NCI-H2029 (cell line): ENCODE measurements at regions not wholly inside any gene's neighbourhood (a gene's known extent, or its start where the extent isn't known, plus 50 kb on each side); places are given as distances from the start of the nearest gene placed in this dataset.
"Not testable (repeated sequence)": the region's sequence is repeated elsewhere in the genome, so short reads cannot be mapped to it uniquely, and the experiment has no call there.

Source experiments
- DNase-seq: peaks from one replicate; lab custom pipeline; 2025; lab: John Stamatoyannopoulos, UW

DNA sequence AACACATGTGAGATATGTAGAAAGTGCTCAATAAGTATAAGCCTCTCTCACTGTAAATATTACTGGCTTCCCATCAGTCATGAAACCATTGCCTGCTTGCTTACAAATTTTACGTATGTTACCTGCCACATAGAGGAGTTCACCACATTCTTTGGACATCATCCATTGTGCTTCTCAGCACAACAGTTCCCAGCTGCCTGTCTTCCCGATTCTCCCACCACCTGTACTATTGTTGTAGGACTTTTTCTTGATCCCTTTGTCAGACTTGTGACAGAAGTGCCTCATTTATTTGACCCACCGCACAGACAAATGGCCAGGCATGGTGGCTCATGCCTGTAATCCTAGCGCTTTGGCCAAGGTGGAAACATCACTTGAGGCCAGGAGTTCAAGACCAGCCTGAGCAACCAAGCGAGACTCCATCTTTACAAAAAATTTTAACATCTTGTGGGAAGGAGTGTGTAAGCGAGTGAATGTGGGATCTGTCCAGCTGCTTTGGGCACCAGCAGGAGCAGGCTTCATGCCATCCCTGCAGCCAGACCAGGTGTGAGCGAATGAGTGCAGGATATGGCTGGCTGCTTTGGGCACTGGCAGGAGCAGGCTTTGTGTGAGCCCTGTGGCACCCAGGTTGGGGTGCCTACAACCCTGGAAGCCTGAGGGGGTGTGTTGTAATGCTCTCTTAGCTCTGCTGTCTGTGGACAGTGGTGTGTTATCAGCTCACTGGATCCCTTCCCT is 139.9 kb upstream of the ELL2 start:
- DNase-seq: no peak

DNA sequence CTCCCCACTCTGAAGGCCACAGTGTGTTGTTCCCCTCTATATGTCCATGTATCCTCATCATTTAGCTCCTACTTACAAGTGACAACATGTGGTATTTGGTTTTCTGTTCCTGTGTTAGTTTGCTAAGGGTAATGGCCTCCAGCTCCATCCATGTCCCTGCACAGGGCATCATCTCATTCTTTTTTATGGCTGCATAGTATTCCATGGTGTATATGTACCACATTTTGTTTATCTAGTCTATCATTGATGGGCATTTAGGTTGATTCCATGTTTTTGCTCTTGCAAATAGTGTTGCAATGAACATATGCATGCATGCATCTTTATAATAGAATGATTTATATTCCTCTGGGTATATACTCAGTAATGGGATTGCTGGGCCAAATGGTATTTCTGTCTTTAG is 135.8 kb upstream of the ELL2 start:
- not testable (repeated sequence) for DNase-seq

DNA sequence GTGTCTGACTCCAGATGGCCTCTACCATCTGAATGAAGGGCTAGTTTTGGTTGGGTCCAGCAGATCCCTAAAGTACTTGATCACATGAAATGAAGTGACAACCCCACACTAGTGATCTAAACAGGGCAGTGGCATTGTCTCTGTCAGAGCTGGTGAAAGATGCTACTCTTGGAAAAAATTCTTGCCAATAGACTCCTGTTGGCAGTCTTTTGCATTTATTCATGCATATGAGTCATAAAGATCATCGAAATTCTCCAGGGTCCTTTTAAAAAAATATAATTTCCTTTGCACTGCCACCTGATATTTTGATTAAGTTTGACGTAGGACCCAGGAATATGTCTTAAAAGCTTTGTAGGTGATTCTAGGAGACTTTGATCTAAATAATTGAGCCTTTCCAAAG is 135.1 kb upstream of the ELL2 start:
- DNase-seq: no peak

DNA sequence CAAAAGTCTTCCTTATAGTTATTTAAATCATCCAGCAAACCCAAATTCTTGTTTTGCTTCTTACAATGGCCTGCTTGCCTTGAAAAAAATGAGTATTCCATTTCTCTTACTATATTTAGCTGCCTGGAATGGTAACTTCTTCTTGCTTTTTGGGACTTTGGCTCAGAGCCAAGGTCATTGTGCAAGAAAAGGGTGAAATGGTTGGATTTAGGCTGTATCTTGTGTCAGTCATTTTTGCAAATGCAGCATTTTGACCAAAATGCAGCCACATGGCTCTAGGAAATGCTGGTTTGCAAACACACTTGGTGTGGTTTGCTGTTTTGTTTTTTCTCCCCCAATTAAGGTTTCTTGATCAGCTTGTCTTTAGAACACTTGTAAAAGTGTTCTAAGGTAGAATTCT is 133.3 kb upstream of the ELL2 start:
- DNase-seq: no peak

DNA sequence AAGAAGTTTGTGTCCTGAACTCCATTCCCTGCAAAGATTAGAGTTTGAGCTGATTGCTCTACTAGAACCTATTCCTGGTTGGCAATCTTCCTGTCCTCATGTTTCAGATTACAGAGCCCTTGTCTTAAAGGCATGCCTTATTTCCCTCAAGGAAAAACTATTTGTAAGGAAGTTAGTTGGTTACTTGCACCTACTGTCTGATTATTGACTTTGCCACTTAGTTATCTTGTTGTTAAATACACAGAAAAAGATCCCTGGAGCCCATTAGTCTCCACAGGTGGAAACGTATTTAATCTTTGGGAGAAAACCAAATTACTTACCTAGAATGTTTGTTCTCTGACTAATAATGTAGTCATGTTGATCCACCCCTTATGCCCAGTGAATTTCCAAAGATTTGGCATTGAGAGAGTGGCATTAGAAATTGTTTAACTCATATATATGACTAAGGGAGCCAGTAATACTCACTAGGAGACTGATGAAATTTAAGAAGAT is 132.3 kb upstream of the ELL2 start:
- no peak for DNase-seq

DNA sequence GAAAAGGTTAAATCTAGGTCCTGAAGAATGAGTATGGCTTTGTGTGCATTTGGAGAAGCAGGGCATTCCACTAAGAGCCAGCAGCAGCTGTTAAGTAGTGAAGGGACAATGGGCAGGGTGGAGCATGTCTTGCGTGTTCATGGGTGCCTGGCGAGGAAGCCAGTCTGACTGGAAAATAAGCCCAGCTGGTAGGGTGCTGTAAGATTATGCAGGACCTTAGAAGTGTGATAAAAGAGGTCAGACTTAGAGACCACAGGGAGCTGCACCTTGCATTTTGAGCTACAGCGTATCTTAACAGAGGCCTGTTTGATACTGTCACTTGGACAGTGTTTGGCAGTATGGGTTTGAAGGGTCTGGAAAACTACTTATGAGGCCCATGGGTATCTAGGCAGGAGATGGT is 131.7 kb upstream of the ELL2 start:
- DNase-seq: no peak

DNA sequence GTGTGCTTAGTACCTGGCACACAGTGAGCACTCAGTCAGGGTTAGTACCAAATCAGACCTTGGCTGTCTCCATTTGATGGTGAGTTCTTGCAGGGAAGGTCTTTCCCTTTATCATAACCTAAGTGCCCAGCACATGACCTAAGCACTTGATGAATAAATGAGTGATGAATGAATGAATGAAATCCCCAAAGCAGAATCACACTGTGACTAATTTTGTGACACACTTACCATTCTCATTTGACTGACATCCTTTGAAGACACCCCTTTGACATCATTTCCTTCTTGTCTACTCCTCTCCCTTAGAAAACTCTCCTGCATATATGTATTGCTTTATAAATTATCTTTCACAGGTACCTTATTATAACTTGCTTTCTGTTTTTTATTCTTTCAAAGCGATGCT is 130.2 kb upstream of the ELL2 start:
- no peak for DNase-seq

DNA sequence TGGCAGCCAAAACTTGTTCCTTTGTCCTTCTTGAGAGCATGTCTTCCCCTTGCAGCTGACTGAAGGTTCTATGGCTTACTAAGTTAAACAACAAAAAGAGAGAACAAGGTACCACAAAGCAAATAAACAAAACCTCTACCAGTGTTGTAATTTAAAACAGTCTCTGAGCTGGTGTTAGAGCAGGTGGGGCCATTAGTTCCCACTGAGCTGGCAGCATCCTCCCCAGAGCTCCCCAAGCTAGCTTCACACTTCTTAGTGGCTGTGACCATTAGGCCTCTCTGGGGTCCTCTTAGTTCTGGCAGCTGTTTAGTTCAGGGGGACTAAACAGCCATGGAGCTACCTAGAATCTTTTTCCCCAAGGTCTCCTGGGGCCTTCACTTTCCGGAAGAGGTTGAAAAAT is 128.6 kb upstream of the ELL2 start:
- DNase-seq: no peak

DNA sequence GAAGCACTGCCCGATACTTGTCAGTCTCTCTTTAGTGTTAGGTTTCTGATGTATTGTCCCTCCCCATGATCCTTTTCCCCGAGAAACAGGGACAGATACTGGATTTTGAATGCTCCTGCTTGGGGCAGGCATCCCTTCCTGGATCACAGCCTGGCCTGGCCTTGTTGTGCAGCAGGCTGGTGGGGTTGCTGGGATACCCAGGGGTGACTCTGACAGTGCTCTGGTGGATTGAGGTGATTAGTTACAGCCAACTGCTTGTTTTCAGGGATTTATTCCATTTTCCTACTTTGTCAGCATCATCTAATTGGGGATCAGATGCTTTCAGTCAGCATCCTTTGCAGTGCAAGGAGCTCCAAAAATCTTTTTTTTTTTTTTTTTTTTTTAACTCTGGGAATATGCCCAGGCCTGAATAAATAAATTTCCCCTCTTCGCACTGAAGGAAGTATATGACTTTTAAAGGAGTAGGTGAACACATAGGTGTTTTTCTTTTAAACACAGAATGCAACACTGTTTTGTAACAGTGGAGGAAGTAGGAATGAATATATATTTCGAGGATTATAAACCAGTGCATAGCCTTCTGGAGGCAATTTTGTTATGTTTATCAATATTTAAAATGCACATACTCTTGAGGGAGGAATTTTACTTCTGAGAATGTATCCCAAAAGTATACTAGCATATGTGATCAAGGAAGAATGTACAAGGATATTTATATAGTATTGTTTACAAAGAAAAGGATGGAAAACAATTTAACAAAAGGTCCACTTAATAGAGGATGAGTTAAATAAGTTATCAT is 127.3 kb upstream of the ELL2 start:
- no peak for DNase-seq

DNA sequence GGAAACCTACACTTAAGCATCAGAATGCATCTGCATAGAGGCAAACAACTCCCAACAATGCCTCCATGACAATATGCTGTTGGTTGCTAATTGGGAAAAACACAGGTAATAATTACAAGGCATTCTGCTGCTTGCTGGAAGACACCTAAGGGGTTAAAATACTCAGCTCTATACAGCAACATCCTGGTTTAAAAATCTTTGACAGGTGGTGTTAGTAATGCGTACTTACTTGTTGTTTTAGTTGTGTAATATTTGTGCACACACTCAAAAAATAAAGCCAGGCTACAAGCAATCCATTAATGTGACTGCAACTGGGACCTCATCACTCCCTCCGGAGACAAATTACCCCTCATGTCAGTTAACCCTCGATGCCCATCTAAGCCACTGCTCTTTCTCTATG is 126.3 kb upstream of the ELL2 start:
- DNase-seq: peak; percentile 8

DNA sequence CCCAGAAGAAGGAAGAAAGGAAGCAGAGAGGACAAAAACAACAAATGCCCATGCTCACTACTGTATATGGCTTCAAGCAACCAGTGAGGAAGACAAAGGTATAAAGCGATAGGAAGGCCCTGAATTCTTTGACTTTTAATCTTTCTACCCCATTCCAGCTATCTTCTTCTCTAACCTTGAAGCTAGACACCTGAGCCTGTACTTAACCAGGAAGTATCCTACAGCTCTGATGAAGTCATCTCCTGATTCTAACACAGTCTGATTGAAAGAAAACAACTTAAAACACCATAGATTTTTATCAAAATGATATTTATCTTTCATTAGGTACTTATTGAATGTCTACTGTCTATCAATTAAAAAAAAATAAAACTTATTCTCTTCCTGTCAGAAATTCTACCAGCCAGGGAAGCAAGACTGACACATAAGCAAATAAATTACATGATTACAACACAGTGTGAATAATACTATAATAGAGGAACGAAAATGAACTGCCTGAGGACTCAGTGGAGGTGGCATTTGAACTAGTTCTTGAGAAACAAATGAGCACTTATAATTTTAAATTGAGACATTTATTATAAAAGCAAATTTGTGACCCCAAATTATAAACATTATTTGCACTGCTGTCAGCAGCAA is 123.3 kb upstream of the ELL2 start:
- peak; percentile 3 for DNase-seq

DNA sequence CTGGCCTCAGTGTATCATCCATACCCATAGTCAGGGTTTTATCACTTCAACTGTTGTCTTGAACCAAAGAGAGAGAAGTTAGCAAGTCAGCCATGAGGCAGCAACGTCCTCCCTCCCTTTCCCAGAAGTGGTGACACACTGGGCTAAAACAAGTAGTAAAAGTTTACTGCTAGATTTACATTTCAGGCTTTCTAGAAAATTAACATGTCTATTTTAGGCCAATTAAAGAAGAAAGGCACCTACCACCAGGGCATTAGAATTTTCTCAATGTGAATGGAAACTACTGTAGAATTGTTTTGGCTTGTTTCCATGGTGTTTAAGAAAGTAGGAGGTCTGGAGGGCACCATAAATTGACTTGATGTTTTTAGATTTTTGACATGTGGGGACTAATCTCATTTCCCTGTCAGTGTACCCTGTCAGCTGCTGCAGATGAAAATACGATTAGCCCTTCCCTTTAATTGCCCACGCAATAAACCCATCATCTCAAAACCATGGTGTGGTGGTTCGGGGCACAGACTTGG is 121.8 kb upstream of the ELL2 start:
- no peak for DNase-seq

DNA sequence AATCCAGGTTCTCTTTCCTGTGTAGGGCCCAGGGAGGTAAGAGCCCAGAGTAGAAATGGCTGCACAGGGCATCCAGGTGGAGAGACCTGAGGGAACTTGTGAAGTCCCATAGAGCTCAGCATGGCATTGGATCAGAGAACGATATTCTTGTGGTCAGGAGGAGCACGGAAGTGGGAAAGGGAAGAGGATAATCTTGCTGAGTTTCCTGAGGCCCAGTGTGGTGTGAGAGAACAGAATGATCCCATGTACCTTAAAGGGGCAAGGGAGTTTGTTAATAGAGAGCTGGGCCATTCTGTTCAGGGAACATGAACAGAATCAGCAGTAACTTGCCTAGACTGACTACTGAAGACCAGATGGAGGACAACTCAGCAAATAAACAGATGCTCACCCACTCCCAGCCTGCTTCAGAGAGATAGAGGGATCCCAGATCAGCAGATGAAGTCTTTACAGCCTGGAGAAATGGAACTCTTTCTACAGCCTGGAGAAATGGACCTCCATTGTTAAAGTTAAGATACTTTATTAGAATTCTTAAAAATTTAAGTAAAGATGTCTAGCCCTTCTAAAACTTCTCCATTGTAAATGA is 119.7 kb upstream of the ELL2 start:
- no peak for DNase-seq

DNA sequence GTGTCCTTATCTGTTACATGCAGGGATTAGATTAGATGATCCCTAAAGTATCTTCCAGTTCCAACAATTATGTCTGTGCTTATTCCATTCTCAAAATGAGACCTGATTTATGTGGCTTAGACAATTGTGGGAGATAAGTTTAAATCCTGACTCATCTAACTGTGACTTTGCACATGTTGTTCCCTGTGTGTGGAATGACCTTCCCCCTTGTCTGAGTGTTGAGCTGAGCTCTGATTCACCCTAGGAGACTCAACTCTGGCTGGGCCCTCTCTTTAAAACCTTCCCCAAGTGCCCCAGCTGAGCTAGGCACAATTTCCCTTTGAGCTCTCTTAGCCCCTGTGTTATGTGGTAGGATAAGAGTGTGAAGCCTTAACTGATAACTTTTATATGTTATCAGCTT is 118.9 kb upstream of the ELL2 start:
- no peak for DNase-seq

DNA sequence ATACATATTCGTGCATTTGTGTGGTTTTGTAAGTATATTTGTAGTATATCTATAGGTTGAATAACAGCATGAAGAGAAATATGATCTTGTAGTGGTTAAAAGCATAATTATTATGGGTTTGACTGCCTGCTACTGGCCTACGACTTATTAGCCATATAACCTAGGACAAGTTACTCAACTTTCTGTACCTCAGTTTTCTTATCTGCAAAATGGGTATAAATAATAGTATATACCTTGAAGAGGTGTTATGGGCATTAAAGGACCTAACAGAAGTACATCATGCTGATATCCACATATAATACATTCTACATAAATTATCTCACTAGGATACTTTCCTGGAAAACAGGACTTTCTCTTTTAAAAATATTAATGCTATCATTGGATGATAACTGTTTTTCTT is 118.3 kb upstream of the ELL2 start:
- DNase-seq: no peak

DNA sequence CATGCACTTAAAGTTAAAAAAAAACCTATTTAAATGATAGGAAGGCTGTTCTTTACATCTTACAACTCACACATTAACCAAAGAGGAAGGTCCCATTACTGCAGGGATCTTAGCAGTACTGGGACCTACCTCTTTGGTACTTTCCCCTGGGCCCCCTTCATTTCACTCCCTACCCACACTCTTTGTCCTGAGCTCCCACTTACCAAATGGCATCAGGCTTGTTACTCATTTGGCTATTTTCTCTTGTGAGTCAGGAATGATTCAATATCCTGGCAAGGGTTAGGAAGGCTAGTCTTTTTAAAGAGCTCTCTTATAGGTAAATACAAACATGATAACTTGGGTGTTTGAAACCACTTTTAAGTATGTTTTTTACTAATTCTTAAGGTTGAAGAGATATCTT is 117.4 kb upstream of the ELL2 start:
- DNase-seq: no peak

DNA sequence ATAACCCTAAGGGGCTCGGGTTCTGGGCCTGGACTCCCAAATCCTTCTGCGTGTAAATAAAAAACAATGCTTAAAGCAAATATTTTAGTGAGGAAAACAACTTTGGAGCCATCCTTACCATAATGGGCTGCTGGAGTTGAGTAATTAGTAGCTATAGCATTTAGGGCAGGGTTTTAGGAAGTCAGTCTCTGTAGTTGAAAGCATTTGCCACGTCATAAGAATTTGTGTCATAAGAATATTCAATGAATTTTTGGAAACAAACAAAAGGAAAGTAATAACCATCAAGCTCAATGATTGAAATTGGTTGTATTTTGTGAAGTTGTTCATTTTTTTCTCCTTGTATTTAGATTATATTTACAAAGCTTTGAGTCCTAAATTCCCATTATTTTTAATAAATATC is 114.8 kb upstream of the ELL2 start:
- no peak for DNase-seq

DNA sequence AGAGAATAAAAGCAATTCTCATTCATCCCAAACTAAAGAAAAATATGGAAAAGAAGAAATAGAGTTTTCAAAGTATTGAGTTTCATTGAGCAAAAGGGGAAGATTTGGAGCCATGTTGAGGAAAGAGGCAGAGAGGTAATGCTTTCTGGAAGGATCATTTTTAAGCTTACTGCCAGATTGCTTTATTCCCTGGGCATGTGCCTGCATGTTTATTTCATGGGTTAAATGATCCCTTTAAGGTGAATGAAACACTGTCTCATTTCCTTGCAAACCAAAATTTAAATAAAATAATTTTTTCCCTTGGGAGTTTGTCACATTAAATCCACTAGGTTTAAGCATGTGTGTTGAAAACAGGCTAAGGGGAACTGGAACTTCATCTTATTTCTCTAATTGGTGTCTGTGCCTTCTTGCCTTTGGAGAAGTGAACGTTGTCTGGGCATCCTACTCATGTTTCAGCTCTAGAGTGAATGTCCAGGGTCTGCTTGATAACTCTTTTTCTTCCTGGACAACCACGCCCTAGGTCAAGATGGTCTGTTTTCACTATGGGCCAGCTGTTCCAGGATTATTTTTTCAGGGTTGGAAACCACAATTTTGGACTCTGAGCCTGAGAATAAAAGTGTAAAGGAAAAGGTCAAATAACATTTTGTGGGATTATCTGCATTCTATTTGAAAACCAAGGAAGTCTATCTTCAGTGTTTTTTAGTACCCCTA is 114.1 kb upstream of the ELL2 start:
- no peak for DNase-seq

DNA sequence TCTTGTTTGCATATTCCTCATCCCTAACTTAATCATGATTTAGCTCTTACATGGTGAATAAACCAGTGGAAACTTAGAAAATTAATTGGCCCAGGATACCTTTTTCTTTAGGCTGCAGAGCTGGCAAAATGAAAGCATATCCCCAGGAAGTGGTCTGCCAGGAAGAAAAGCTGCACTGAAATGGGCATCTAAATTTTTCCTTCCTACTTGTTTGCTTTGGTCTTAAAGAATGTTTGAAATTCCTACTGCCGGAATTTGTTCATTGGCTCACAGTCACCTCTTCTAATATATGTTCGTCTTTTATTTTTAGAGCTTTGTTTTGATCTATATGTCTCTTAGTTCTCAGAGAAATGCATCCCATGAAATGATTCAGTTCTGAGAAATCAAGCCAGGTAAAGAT is 113.2 kb upstream of the ELL2 start:
- DNase-seq: no peak

DNA sequence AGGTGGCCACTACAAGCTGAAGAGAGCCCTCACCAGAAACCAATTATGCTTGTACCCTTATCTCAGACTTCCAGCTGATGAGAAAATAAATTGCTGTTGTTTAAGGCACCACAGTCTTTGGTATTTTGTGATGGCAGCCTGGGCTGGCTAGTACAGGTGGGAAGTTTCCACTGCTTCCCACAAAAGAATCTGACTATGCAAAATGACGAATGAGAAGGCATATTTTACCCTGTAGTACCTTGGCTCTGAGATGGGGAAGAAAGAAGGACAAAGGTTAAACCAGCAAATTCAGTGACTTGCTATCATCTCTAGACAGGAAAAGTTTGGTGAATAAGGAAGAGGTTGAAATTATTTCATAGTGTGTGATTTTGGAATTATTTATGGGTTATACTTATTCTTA is 112.8 kb upstream of the ELL2 start:
- no peak for DNase-seq

DNA sequence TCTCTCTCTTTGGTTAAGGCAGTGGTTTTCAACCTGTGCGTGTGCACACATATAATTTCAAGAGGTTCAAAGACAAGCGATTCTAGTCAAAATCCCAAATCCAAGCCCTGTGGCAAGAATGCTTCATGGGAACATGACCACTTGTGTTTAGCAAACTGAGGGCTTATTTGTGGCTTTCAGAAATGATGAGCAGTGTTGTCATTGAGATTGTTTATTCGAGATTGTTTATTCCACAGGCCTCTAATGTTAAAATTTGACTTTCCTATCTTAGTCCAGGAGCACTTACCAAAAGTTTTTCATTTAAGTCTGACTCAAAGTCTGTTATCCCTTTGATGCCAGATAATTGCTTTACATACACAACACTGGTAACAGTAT is 111.1 kb upstream of the ELL2 start:
- DNase-seq: no peak
